GM13976 (cell line): ENCODE measurements at regions not wholly inside any gene's neighbourhood (a gene's known extent, or its start where the extent isn't known, plus 50 kb on each side); places are given as distances from the start of the nearest gene placed in this dataset.

Experiments used
- DNase-seq: peaks from one replicate; pipeline ENCODE4 v3.0.0; 2012; ENCODE audit warnings: low spot score
- CTCF ChIP-seq: IDR thresholded peaks from 2 replicates; pipeline ENCODE4 v1.5.1; 2012; ENCODE audit warnings: borderline replicate concordance, mild to moderate bottlenecking; ENCODE audit not compliant: insufficient read depth; ENCODE audit errors: extremely low read depth, missing control alignments, control extremely low read depth
- in situ Hi-C: fragments of 300-500 bp; cut with MboI; formaldehyde crosslinking; loops from one replicate; pipeline ENCODE4 v1.12.0; 2022; ENCODE audit warnings: low sequenced_read_pairs, mixed read lengths, inconsistent platforms; ENCODE audit not compliant: unreplicated experiment

DNA sequence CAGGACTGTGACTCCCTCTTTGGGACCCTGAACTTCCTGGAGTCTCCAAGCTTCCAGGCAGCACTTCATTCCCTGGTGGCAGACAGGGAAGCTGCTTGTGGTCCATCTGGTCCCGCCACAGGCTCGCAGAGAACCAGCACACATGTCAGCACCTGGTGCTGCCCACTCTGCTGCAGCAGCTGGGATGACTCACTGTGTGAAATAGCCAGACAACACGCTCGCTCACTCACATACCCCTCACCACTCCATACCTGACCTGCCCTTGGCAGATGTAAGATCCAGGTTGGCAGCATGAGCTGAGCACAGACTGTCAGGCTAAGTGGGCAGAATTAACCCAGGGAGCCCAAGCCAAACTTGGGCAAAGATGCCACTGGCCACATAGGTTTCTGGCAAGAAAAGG, 613.5 kb downstream of the PCDH18 start:
- in situ Hi-C loops = no loop called here
- no peak for DNase-seq
- no peak for TF ChIP-seq CTCF

DNA sequence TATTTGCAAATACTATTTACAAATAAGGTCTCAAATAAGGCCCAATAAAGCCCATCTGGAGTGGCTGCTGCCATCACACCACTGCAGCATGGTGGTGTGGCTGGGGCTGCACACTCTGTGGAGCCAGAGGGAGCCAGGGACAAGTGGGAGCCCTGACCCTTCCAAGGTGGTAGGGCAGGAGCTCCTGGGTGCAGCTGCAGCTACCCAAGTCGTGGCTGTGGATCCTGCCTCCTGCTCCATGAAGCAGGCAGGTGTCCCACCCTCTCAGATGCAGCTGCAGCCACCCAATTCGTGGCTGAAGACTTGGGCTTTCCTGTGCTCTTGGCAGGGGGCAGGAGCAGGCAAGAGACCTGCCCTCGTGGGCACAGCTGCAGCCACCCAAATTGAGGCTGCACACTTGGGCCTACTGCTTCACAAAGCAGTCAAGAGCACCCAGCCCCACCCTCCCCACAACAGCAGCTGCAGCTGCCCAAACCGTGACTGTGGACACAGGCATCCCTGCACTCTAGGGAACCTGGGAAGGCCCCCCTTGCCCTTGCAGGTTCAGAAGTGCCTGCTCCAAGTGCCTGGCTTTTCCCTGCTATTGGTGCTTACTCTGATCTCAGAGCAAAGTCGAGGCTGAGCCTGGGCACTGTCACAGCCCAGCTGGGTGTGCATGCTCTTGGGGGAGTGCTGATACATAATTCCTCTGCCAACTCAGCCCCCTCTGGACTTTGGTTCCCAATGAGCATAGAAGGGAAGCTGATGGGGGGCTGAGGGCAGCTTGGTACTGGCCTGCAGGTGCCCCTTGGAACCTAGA, 614.8 kb downstream of the PCDH18 start:
- DNase-seq = no peak
- in situ Hi-C loops = no loop called here

GRCh38 chr4:136909626-136910025, 622.7 kb downstream of the PCDH18 start:
- no peak for TF ChIP-seq CTCF
- in situ Hi-C loops = no loop called here
- no peak for DNase-seq

More for the DNA sequence above, 614.8 kb downstream of the PCDH18 start:
- TF ChIP-seq CTCF = no peak

GRCh38 chr4:136908122-136908521, 624.2 kb downstream of the PCDH18 start:
- in situ Hi-C loops = no loop called here
- no peak for DNase-seq
- TF ChIP-seq CTCF = no peak

GRCh38 chr4:136900696-136901095, 631.6 kb downstream of the PCDH18 start:
- in situ Hi-C loops = no loop called here
- no peak for DNase-seq
- TF ChIP-seq CTCF = no peak

DNA sequence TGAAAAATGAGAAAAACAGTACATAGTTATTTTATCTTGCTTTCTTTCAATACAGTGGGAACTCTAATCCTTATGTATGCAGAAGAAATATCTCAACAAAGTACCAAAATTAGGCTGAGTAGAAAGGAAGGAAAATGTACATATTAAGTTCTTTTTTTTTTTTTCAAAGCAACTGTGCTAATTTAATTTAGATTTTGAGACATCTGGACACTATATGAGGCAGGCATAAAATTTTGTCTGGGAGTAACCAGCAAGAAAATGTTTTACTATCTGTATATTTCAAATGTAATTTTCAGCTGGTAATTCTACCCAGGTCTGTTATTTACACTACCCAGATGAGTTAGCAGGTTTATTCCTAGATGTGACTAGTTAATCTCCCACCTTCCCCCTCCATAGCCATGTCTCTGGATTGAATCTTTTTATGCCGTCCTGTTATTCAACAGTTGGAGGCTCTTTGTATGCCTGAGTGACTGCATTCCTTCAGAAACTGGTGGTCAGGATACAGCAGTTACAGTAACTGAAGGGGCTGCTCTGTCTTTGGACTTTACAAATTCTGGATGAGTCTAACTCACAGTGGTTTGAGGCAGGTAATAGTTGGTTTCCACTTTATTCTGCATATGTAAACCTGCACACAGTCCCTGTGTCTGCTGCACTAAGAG, 633.6 kb downstream of the PCDH18 start:
- no peak for TF ChIP-seq CTCF
- in situ Hi-C loops = no loop called here
- no peak for DNase-seq

DNA sequence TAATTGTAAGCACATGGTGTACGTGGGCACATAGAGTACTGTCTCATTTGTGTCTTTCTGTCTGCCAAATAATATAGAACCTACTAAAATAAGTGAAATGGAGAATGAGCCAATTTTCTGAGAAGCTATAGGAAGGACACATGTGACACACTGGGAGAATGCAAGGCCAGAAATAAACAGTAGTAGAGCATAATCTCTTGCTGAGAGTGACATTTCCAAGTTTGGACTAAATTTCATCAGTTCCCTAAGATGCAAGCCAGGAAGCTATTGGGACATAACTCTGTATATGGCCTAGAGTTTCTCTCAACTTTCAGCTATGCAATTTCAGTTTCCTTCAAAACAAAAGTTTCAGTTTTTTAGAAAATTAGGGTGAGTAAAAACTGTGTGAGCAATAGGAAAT, 638.7 kb downstream of the PCDH18 start:
- DNase-seq = no peak
- in situ Hi-C loops = no loop called here
- TF ChIP-seq CTCF = no peak
